Thymus (tissue), 11 donors: ENCODE measurements at regions not wholly inside any gene's neighbourhood (a gene's known extent, or its start where the extent isn't known, plus 50 kb on each side); places are given as distances from the start of the nearest gene placed in this dataset.

Experiments
- DNase-seq, 9 donors: peaks; one replicate each; pipeline ENCODE4 v3.0.0-alpha.2; 2013; ENCODE audit warnings: low spot score in 9 of 9, low read depth in 6 of 9, missing footprints in 1 of 9
- H3K27ac ChIP-seq, 2 donors: one replicate each; pipeline ENCODE4 v1.5.1; 2013; ENCODE audit warnings: control low read depth in 1 of 2, low read depth in 1 of 2, low read length in 1 of 2, mild to moderate bottlenecking in 1 of 2, moderate library complexity in 1 of 2
- H3K27me3 ChIP-seq, 2 donors: one replicate each; pipeline ENCODE4 v1.5.1; 2013; ENCODE audit warnings: low read length in 1 of 2; ENCODE audit not compliant: control insufficient read depth in 2 of 2, insufficient read depth in 1 of 2
- H3K36me3 ChIP-seq, 2 donors: one replicate each; pipeline ENCODE4 v1.5.1; 2013; ENCODE audit warnings: low read length in 1 of 2, mild to moderate bottlenecking in 1 of 2, moderate library complexity in 1 of 2; ENCODE audit not compliant: control insufficient read depth in 2 of 2, insufficient read depth in 2 of 2
- H3K4me1 ChIP-seq, 2 donors: one replicate each; pipeline ENCODE4 v1.5.1; 2013; ENCODE audit warnings: low read length in 2 of 2; ENCODE audit not compliant: control insufficient read depth in 2 of 2, insufficient read depth in 2 of 2
- H3K4me3 ChIP-seq, 2 donors: one replicate each; pipeline ENCODE4 v1.5.1; 2013; ENCODE audit warnings: low read length in 2 of 2, control low read depth in 1 of 2, mild to moderate bottlenecking in 1 of 2
- H3K9me3 ChIP-seq, 2 donors: one replicate each; pipeline ENCODE4 v1.5.1; 2013; ENCODE audit warnings: low read length in 1 of 2, mild to moderate bottlenecking in 1 of 2; ENCODE audit not compliant: control insufficient read depth in 2 of 2, insufficient read depth in 1 of 2
- WGBS: extraction: QIAGEN DNeasy Blood & Tissue Kit; methylation state at CpG from one replicate; pipeline ENCODE4 v1.1.7; 2013; 5-methylcytosine and 5-hydroxymethylcytosine counted together
- donor health status: healthy.

GRCh38 chr6:78554341-78554740 lies 313.0 kb upstream of the IRAK1BP1 start:
- H3K4me3 ChIP-seq: no peak overlapping the region
- no peaks in the 10 kb centered on the region for H3K36me3 ChIP-seq
- 91% methylated on average over 2 of the region's 2 CpGs for whole genome bisulfite sequencing
- H3K27me3 ChIP-seq: no peaks in the 10 kb centered on the region
- peaks cover 0 to 7% of the 10 kb centered on the region in 2 donors for H3K9me3 ChIP-seq
- H3K27ac ChIP-seq: no peak overlapping the region
- H3K4me1 ChIP-seq: no peaks in the 10 kb centered on the region
- DNase-seq: no peak

- Histone ChIP-seq H3K36me3 (no peaks in the 10 kb centered on the region), H3K27me3 (no peaks in the 10 kb centered on the region), H3K9me3 (peaks cover 0 to 7% of the 10 kb centered on the region in 2 donors), H3K27ac (no peak overlapping the region), H3K4me1 (no peaks in the 10 kb centered on the region), H3K4me3 (no peak overlapping the region)
- 77% methylated on average over 3 of the region's 3 CpGs for WGBS
- DNase-seq: no peak
Measured at GRCh38 chr6:78559056-78559455, 308.3 kb upstream of the IRAK1BP1 start.

DNA sequence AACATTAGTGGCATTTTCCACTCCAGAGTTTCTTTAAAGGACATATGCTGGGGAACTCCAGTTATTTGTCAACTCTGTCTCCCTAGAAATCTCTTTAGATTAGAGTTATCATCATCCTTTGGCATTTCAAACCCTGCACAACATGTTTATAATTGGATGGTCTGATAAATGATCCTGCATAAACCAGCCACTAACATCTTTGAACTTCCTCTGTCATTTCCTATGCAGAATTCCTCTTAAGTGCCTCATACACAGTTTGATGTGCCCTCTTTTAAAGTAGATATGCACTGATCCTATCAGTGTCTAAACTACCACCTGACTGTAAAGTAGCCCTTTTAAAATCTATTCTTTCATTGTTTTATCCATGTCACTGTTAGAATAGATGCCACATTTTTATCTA lies 306.3 kb upstream of the IRAK1BP1 start:
- DNase-seq: no peak
- Histone ChIP-seq H3K4me1 (no peaks in the 10 kb centered on the region), H3K36me3 (no peaks in the 10 kb centered on the region), H3K27me3 (no peaks in the 10 kb centered on the region), H3K27ac (no peak overlapping the region), H3K4me3 (no peak overlapping the region), H3K9me3 (peaks cover 0 to 5% of the 10 kb centered on the region in 2 donors)

- H3K27ac ChIP-seq: no peak overlapping the region
- WGBS: 93% methylated on average over 2 of the region's 2 CpGs
- H3K9me3 ChIP-seq: peaks cover 0 to 9% of the 10 kb centered on the region in 2 donors
- no peak for DNase-seq
- H3K4me3 ChIP-seq: no peak overlapping the region
- no peaks in the 10 kb centered on the region for H3K36me3 ChIP-seq
- no peaks in the 10 kb centered on the region for H3K4me1 ChIP-seq
- H3K27me3 ChIP-seq: no peaks in the 10 kb centered on the region
Measured at GRCh38 chr6:78565997-78566396, 301.4 kb upstream of the IRAK1BP1 start.

- no peak overlapping the region for H3K4me3 ChIP-seq
- H3K4me1 ChIP-seq: no peaks in the 10 kb centered on the region
- no peak overlapping the region for H3K27ac ChIP-seq
- WGBS: 89% methylated on average over 1 of the region's 1 CpG
- no peaks in the 10 kb centered on the region for H3K27me3 ChIP-seq
- no peaks in the 10 kb centered on the region for H3K36me3 ChIP-seq
- no peak for DNase-seq
- peaks cover 0 to 9% of the 10 kb centered on the region in 2 donors for H3K9me3 ChIP-seq
Measured at GRCh38 chr6:78570044-78570443, 297.3 kb upstream of the IRAK1BP1 start.

GRCh38 chr6:78577585-78577984 lies 289.8 kb upstream of the IRAK1BP1 start:
- H3K36me3 ChIP-seq: no peaks in the 10 kb centered on the region
- no peaks in the 10 kb centered on the region for H3K4me1 ChIP-seq
- 89% methylated on average over 1 of the region's 1 CpG for WGBS
- H3K27ac ChIP-seq: no peak overlapping the region
- no peak overlapping the region for H3K4me3 ChIP-seq
- DNase-seq: no peak
- no peaks in the 10 kb centered on the region for H3K9me3 ChIP-seq
- no peaks in the 10 kb centered on the region for H3K27me3 ChIP-seq

GRCh38 chr6:78578430-78578829 lies 288.9 kb upstream of the IRAK1BP1 start:
- Histone ChIP-seq H3K36me3 (no peaks in the 10 kb centered on the region), H3K27ac (no peak overlapping the region), H3K4me1 (no peaks in the 10 kb centered on the region), H3K27me3 (no peaks in the 10 kb centered on the region), H3K4me3 (no peak overlapping the region), H3K9me3 (no peaks in the 10 kb centered on the region)
- no peak for DNase-seq
- 28% methylated on average over 2 of the region's 2 CpGs for WGBS

GRCh38 chr6:78580923-78581322 lies 286.4 kb upstream of the IRAK1BP1 start:
- no peak for DNase-seq
- H3K4me1 ChIP-seq: no peaks in the 10 kb centered on the region
- 63% methylated on average over 2 of the region's 2 CpGs for WGBS

DNA sequence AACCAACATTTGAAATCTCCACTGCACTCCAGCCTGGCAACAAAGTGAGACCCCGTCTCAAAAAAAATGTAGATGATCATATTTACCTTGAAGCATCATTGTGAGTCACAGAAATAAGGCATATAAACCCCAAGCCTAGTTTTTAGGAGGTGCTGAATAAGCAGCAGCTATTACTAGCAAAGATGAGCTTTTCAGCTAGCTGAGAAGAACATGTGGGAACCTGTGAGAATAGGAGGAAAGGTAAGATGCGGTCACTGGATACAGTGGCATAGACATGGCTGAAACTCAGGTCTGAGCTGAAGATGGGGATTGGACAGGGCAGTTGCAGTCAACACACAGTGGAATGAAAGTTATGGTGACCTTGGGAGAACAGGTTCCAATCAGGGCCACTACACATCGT lies 284.3 kb upstream of the IRAK1BP1 start:
- H3K36me3 ChIP-seq: no peaks in the 10 kb centered on the region
- no peaks in the 10 kb centered on the region for H3K27me3 ChIP-seq
- WGBS: 91% methylated on average over 3 of the region's 3 CpGs
- DNase-seq: no peak
- H3K9me3 ChIP-seq: no peaks in the 10 kb centered on the region
- no peaks in the 10 kb centered on the region for H3K4me1 ChIP-seq
- no peak overlapping the region for H3K4me3 ChIP-seq
- no peak overlapping the region for H3K27ac ChIP-seq

More at GRCh38 chr6:78580923-78581322, 286.4 kb upstream of the IRAK1BP1 start:
- no peaks in the 10 kb centered on the region for H3K9me3 ChIP-seq
- no peak overlapping the region for H3K27ac ChIP-seq
- no peaks in the 10 kb centered on the region for H3K36me3 ChIP-seq
- no peak overlapping the region for H3K4me3 ChIP-seq
- no peaks in the 10 kb centered on the region for H3K27me3 ChIP-seq

- DNase-seq: no peak
- H3K4me1 ChIP-seq: no peaks in the 10 kb centered on the region
- no peaks in the 10 kb centered on the region for H3K27me3 ChIP-seq
- H3K27ac ChIP-seq: no peak overlapping the region
- WGBS: 62% methylated on average over 1 of the region's 1 CpG
- H3K4me3 ChIP-seq: no peak overlapping the region
- no peaks in the 10 kb centered on the region for H3K9me3 ChIP-seq
- H3K36me3 ChIP-seq: no peaks in the 10 kb centered on the region
Measured at GRCh38 chr6:78589436-78589835, 277.9 kb upstream of the IRAK1BP1 start.
